ENCODE measurements at regions not wholly inside any gene's neighbourhood (a gene's known extent, or its start where the extent isn't known, plus 50 kb on each side); places are given as distances from the start of the nearest gene placed in this dataset.

DNA sequence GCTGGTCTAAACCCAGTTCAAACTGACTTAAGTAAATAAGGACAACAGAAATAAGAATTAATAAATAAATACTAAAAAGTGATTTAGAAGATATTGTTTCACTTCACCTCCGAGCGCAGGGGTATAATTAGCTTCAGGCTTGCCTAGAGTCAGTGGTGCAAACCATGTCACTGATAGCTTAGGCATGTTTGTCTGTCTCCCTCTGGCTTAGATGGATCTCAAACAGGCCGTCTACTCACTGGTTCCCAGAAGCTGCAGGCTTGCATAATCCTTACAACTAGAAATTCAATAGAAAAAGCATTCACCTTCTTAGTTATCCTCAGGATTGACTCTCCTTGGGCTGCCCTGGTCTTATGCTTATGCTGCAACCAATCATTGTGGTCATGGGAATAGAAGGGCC lies 629.8 kb upstream of the WWC1 start:
- DNase-seq (ENCODE audit: extremely low read depth, low read depth) = no peak
- no peak for TF ChIP-seq CTCF (IDR thresholded peaks at IDR 0.05; ENCODE audit: low read depth, low read length, missing control alignments)
- H3K4me3 ChIP-seq (replicated peaks; ENCODE audit: low read depth, low read length) = no peak overlapping the region

DNA sequence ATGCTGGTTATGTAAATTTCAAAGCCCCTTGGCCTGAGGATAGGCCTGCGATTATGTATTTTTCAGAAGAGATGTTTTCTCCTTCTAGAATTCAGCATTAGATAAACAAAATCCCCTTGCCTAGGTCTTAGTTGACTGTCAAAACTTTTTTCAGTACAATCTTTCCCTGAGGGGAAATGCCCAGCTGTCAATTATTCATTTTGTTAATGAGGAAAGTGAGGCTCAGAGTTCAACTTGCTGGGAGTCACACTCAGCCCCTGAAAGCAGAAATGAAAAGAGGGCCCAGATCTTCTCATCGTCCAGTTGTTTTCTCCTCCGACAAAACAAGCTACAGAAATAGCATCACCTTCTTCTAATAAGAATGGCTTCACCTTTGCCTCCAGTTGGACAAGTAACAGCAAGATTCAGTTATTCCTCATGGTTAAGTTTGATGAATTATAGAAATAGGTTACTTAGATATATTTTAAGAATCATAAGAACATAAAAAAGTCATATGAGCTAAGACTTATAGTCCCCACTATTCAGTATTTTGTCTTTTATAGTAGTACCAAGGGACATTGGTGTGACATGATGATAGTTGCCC lies 627.1 kb upstream of the WWC1 start:
- TF ChIP-seq CTCF (IDR thresholded peaks at IDR 0.05; ENCODE audit: low read depth, low read length, missing control alignments) = no peak
- no peak overlapping the region for H3K4me3 ChIP-seq (replicated peaks; ENCODE audit: low read depth, low read length)
- DNase-seq (ENCODE audit: extremely low read depth, low read depth) = no peak

DNA sequence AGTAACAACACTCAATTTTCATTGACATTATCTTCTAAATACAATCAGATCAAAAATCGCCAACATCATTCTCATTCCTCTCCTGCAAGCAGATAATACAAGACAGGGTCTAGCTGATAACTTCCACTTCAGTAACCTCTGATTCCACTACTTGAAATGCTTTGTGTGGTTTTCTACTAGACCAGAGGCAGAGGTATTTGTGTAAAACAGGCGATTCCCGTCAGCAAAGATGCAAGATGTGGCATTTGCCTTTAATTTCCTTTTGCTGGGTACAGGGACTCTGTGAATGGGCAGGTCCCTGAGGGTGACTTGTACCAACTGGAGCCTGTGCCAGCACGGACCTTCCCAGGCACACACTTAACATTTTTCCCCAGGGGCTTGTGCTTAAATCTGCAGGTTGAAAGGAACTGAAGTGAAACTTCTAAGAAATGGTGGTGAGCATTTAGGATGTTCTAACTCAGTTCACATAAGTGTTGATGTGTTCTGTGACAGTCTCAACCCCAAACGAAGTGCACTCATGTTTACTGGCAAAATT lies 625.5 kb upstream of the WWC1 start:
- no peak overlapping the region for H3K4me3 ChIP-seq (replicated peaks; ENCODE audit: low read depth, low read length)
- no peak for DNase-seq (ENCODE audit: extremely low read depth, low read depth)
- no peak for TF ChIP-seq CTCF (IDR thresholded peaks at IDR 0.05; ENCODE audit: low read depth, low read length, missing control alignments)

DNA sequence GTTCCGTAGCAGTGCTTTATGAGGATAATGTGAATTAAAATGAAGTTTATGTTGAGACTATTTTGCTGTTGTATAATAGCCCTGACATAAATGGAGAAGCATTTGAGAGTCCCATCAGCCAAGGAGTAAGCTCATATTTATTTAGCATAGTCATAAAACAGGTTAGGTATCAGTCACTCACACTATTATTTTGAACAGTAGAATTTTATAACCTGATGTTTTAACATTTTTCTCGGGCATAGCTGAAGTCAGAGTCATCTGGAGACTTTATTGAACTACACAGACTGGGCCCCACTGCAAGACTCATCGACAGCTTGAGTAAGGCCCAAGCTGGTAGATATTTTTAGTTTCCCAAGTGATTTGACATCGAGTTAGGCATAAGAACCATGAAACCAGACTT lies 620.3 kb upstream of the WWC1 start:
- DNase-seq (ENCODE audit: extremely low read depth, low read depth) = no peak
- no peak for TF ChIP-seq CTCF (IDR thresholded peaks at IDR 0.05; ENCODE audit: low read depth, low read length, missing control alignments)
- H3K4me3 ChIP-seq (replicated peaks; ENCODE audit: low read depth, low read length) = no peak overlapping the region

DNA sequence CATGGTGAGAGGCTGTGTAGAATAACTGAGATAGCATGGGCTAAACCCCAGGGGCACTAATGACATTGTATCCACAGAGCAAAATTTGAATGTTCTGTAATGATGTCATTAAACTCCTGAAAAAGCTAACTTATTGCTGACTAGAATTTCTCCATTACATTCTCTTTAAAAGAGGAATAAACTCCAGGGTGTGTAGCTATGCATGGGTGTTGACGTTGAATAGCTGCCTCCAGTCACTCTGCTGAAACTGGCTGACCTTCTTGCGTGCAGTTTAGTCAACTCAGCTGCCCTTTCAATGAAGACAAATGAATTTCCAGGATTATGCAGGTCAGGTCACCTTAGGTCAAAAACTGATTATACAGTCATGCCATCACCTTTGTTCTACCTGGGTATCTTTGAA lies 617.5 kb upstream of the WWC1 start:
- no peak for DNase-seq (ENCODE audit: extremely low read depth, low read depth)
- H3K4me3 ChIP-seq (replicated peaks; ENCODE audit: low read depth, low read length) = no peak overlapping the region
- no peak for TF ChIP-seq CTCF (IDR thresholded peaks at IDR 0.05; ENCODE audit: low read depth, low read length, missing control alignments)

DNA sequence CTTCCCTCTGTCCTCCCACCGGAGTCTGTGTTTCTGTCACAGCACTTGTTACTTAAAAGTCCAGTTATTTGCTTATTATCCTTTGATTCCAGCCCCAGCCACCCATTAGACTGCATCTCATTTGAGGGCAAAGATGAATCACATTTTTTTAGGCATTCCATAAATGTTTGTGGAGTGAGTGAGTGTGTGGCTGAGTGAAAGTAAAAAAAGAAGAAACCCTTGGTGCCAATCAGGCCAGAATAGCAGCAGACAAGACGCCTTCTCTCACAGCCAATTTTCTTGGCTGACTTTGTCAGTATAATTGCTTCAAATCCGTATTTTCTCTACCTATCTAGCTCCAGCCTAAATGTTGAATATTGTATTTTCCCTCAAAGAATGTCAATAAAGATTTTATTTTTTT lies 613.0 kb upstream of the WWC1 start:
- H3K4me3 ChIP-seq (replicated peaks; ENCODE audit: low read depth, low read length) = no peak overlapping the region
- DNase-seq (ENCODE audit: extremely low read depth, low read depth) = no peak
- TF ChIP-seq CTCF (IDR thresholded peaks at IDR 0.05; ENCODE audit: low read depth, low read length, missing control alignments) = no peak

GRCh38 chr5:167684251-167684650 lies 607.2 kb upstream of the WWC1 start:
- no peak for TF ChIP-seq CTCF (IDR thresholded peaks at IDR 0.05; ENCODE audit: low read depth, low read length, missing control alignments)
- DNase-seq (ENCODE audit: extremely low read depth, low read depth) = no peak
- no peak overlapping the region for H3K4me3 ChIP-seq (replicated peaks; ENCODE audit: low read depth, low read length)
